Stimulated activated CD4-positive, alpha-beta T cell treated with anti-CD3 and anti-CD28 coated beads, Interleukin-12 subunit alpha, Interleukin-12 subunit beta, amount 100 ng/mL, for 4 hours (primary cell): ENCODE measurements at regions not wholly inside any gene's neighbourhood (a gene's known extent, or its start where the extent isn't known, plus 50 kb on each side); places are given as distances from the start of the nearest gene placed in this dataset.

ENCODE experiments used
- DNase-seq: peaks from one replicate; pipeline ENCODE4 v3.0.0-alpha.2; 2020

DNA sequence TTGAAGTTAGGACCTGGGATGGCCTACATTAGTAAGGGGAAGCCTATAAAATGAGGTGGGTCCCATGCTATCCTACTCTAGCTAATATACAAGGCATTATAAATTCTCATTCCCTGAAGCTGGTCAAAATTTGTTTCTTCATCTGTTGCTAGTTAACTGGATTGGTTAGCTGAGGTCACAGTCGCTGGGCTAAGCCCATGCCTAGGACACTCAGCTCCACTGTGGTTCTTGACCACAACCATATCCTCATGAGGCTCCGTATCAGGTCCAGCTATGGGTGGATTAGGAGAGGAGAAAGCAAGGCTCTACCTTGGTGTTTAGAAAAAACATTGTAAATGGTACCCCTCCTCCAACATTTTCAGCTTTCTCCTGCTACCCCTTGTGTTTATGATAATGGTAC, 52.8 kb upstream of the RAI14 start:
- DNase-seq: no peak

DNA sequence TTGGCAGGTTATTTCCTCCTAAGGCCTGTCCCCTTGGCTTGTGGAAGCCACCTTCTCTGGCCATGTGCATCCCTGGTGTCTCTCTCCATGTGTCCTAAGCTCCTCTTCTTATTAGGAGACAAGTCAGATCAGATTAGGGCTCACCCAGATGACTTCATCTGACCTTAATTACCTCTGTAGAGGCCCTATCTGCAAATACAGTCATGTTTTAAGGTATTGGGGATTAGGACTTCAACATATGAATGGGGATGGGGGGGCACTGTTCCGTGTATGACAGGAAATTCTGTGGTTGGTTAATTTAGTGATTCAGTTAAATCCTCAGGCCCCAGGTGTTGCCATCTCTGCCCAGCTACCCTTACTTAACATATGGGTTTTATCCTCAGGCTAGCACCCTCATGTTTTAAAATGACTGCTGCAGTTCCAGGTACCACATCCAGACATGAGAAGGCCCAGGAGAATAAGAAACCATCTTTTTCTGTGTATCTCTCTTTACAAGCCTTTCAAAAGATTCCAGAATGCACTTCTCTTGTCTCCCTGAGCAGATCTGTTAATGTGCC, 51.9 kb upstream of the RAI14 start:
- no peak for DNase-seq

DNA sequence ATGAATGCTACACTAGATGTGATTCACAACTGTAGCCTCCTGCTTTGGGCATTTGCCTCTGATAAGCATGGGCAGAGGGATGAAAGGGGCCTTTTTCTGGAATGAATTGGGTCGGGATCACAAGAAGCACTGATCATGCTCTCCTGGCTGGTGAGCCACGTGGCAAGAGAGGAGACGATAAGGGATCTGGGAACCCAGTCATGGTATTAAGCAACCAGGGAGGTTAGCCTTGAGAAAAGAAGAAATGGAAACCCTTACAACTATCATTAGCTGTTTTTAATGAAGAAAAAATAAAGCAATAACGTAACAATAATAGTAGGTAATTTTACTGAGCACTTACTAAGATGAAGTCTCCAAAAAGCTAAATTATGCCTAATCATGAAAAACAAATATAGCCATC, 50.0 kb upstream of the RAI14 start:
- no peak for DNase-seq
